ENCODE measurements at regions not wholly inside any gene's neighbourhood (a gene's known extent, or its start where the extent isn't known, plus 50 kb on each side); places are given as distances from the start of the nearest gene placed in this dataset.

- TF ChIP-seq CTCF (IDR thresholded peaks at IDR 0.05; ENCODE audit: low read depth, low read length) = no peak
- TF ChIP-seq MAX (IDR thresholded peaks at IDR 0.05; ENCODE audit: low read depth, low read length) = no peak
These were observed 247.9 kb upstream of the BMP2 start for GRCh38 chr20:6519556-6519955.

Data from NB4 (cell line).